HepG2 (cell line): ENCODE measurements at regions not wholly inside any gene's neighbourhood (a gene's known extent, or its start where the extent isn't known, plus 50 kb on each side); places are given as distances from the start of the nearest gene placed in this dataset.

Experiments used
- NFE2L1 ChIP-seq: sonication (generic); formaldehyde crosslinking; IDR thresholded peaks from 2 replicates; pipeline ENCODE4 v1.4.0; 2020; ENCODE audit warnings: missing genetic modification reagents, mild to moderate bottlenecking, borderline replicate concordance
- TF ChIP-seq, protein P1 (sequence below): sonication (generic); formaldehyde crosslinking; IDR thresholded peaks from one replicate; pipeline ENCODE4 v1.5.1; 2020; ENCODE audit warnings: mild to moderate bottlenecking, missing genetic modification reagents; ENCODE audit errors: not compliant biosample characterization
- TF ChIP-seq, protein P2 (sequence below): sonication (generic); formaldehyde crosslinking; IDR thresholded peaks from 2 replicates; pipeline ENCODE4 v1.9.0; 2022; ENCODE audit warnings: low read depth, missing genetic modification reagents

DNA sequence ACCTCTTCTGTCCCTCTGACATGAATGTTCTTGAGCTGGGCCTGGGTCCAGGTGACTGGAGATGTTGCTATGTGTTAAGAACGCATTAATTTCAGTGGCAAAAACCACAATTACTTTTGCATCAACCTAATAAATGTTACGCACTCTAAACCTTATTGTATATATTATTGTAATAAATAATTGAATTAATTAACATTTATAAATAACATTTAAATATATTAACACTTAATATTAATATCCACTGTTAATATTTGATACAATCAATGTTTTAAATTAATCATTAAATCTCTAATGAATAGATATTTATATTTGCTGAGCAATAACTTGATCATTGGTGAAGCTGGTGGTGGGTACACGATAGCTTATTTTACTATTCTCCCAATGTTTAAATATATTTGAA is 97.4 kb downstream of the KCNF1 start (continued):
- TF ChIP-seq, protein P1, sequence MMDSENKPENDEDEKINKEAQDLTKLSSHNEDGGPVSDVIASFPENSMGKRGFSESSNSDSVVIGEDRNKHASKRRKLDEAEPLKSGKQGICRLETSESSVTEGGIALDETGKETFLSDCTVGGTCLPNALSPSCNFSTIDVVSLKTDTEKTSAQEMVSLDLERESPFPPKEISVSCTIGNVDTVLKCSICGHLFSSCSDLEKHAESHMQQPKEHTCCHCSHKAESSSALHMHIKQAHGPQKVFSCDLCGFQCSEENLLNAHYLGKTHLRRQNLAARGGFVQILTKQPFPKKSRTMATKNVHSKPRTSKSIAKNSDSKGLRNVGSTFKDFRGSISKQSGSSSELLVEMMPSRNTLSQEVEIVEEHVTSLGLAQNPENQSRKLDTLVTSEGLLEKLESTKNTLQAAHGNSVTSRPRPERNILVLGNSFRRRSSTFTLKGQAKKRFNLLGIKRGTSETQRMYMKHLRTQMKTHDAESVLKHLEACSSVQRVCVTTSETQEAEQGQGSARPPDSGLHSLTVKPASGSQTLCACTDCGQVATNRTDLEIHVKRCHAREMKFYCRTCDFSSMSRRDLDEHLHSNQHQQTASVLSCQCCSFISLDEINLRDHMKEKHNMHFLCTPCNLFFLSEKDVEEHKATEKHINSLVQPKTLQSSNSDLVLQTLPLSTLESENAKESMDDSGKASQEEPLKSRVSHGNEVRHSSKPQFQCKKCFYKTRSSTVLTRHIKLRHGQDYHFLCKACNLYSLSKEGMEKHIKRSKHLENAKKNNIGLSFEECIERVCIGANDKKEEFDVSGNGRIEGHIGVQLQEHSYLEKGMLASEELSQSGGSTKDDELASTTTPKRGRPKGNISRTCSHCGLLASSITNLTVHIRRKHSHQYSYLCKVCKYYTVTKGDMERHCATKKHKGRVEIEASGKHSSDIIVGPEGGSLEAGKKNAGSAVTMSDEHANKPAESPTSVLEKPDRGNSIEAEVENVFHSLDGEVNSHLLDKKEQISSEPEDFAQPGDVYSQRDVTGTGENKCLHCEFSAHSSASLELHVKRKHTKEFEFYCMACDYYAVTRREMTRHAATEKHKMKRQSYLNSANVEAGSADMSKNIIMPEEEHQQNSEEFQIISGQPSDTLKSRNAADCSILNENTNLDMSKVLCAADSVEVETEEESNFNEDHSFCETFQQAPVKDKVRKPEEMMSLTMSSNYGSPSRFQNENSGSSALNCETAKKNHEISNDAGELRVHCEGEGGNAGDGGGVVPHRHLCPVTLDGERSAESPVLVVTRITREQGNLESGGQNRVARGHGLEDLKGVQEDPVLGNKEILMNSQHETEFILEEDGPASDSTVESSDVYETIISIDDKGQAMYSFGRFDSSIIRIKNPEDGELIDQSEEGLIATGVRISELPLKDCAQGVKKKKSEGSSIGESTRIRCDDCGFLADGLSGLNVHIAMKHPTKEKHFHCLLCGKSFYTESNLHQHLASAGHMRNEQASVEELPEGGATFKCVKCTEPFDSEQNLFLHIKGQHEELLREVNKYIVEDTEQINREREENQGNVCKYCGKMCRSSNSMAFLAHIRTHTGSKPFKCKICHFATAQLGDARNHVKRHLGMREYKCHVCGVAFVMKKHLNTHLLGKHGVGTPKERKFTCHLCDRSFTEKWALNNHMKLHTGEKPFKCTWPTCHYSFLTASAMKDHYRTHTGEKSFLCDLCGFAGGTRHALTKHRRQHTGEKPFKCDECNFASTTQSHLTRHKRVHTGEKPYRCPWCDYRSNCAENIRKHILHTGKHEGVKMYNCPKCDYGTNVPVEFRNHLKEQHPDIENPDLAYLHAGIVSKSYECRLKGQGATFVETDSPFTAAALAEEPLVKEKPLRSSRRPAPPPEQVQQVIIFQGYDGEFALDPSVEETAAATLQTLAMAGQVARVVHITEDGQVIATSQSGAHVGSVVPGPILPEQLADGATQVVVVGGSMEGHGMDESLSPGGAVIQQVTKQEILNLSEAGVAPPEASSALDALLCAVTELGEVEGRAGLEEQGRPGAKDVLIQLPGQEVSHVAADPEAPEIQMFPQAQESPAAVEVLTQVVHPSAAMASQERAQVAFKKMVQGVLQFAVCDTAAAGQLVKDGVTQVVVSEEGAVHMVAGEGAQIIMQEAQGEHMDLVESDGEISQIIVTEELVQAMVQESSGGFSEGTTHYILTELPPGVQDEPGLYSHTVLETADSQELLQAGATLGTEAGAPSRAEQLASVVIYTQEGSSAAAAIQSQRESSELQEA (CRISPR knock-in tag), result no peak
- TF ChIP-seq, protein P2, sequence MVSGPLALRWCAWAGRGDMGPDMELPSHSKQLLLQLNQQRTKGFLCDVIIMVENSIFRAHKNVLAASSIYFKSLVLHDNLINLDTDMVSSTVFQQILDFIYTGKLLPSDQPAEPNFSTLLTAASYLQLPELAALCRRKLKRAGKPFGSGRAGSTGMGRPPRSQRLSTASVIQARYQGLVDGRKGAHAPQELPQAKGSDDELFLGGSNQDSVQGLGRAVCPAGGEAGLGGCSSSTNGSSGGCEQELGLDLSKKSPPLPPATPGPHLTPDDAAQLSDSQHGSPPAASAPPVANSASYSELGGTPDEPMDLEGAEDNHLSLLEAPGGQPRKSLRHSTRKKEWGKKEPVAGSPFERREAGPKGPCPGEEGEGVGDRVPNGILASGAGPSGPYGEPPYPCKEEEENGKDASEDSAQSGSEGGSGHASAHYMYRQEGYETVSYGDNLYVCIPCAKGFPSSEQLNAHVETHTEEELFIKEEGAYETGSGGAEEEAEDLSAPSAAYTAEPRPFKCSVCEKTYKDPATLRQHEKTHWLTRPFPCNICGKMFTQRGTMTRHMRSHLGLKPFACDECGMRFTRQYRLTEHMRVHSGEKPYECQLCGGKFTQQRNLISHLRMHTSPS (CRISPR knock-in tag), result no peak
- no peak for TF ChIP-seq NFE2L1 (CRISPR knock-in tag)
